ENCODE measurements at regions not wholly inside any gene's neighbourhood (a gene's known extent, or its start where the extent isn't known, plus 50 kb on each side); places are given as distances from the start of the nearest gene placed in this dataset.
"Not testable (repeated sequence)": the region's sequence is repeated elsewhere in the genome, so short reads cannot be mapped to it uniquely, and the experiment has no call there.

DNA sequence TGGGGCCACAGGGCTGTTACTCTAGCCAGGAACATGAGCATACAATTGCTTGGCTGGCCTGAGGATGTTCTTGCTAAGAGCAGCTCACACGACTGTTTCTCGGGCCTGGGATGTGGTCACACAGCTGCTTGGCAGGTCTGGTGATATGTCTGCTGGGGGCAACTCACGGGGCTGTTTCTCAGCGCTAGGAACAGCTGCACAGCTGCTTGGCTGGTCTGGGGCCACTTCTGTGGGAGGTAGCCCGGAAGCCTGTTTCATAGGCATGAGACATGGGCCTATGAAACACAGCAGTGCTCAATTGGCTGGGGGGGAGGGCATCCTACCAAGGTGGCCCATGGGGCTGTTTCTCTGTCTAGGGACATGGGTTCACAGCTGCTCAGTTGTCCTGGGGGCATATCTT, 73.4 kb upstream of the DDHD1 start:
- H3K27me3 ChIP-seq = no peaks in the 10 kb centered on the region
- H3K27ac ChIP-seq = no peak overlapping the region
- DNase-seq = no peak
- TF ChIP-seq, protein P1, sequence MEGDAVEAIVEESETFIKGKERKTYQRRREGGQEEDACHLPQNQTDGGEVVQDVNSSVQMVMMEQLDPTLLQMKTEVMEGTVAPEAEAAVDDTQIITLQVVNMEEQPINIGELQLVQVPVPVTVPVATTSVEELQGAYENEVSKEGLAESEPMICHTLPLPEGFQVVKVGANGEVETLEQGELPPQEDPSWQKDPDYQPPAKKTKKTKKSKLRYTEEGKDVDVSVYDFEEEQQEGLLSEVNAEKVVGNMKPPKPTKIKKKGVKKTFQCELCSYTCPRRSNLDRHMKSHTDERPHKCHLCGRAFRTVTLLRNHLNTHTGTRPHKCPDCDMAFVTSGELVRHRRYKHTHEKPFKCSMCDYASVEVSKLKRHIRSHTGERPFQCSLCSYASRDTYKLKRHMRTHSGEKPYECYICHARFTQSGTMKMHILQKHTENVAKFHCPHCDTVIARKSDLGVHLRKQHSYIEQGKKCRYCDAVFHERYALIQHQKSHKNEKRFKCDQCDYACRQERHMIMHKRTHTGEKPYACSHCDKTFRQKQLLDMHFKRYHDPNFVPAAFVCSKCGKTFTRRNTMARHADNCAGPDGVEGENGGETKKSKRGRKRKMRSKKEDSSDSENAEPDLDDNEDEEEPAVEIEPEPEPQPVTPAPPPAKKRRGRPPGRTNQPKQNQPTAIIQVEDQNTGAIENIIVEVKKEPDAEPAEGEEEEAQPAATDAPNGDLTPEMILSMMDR (IDR thresholded peaks at IDR 0.05) = no peak
- H3K9me3 ChIP-seq = no peaks in the 10 kb centered on the region
- no peaks in the 10 kb centered on the region for H3K4me1 ChIP-seq
- no peaks in the 10 kb centered on the region for H3K36me3 ChIP-seq
- intact Hi-C loops (cut with DNase I) = no loop called here
- H3K9ac ChIP-seq (ENCODE audit: low read depth in 2 of 2, low read length in 2 of 2) = no peak overlapping the region
- no peak overlapping the region for H3K4me3 ChIP-seq

- intact Hi-C loops (cut with DNase I) = no loop called here
- no peak for DNase-seq
- H3K27ac ChIP-seq = no peak overlapping the region
- H3K9me3 ChIP-seq = no peaks in the 10 kb centered on the region
- no peaks in the 10 kb centered on the region for H3K36me3 ChIP-seq
- no peak overlapping the region for H3K4me3 ChIP-seq
- no peaks in the 10 kb centered on the region for H3K27me3 ChIP-seq
- no peak overlapping the region for H3K9ac ChIP-seq (ENCODE audit: low read depth in 2 of 2, low read length in 2 of 2)
- H3K4me1 ChIP-seq = peaks cover 9% of the 10 kb centered on the region
- TF ChIP-seq, protein P1 (IDR thresholded peaks at IDR 0.05) = no peak
Measured at GRCh38 chr14:53220914-53221313, 67.8 kb upstream of the DDHD1 start.

- Histone ChIP-seq H3K9ac (ENCODE audit: low read depth in 2 of 2, low read length in 2 of 2) (no peak overlapping the region), H3K4me1 (peaks cover 9% of the 10 kb centered on the region), H3K4me3 (peak overlapping the region; percentile 63), H3K9me3 (no peaks in the 10 kb centered on the region), H3K27ac (no peak overlapping the region), H3K27me3 (no peaks in the 10 kb centered on the region), H3K36me3 (no peaks in the 10 kb centered on the region)
- DNase-seq = no peak
- intact Hi-C loops (cut with DNase I) = no loop called here
- TF ChIP-seq, protein P1 (IDR thresholded peaks at IDR 0.05) = no peak
Measured at GRCh38 chr14:53218161-53218560, 65.0 kb upstream of the DDHD1 start.

GRCh38 chr14:53217316-53217994, 64.3 kb upstream of the DDHD1 start:
- peak overlapping the region; percentile 63 for H3K4me3 ChIP-seq
- H3K36me3 ChIP-seq = no peaks in the 10 kb centered on the region
- H3K27me3 ChIP-seq = no peaks in the 10 kb centered on the region
- no peaks in the 10 kb centered on the region for H3K9me3 ChIP-seq
- intact Hi-C loops (cut with DNase I) = no loop called here
- H3K4me1 ChIP-seq = peaks cover 9% of the 10 kb centered on the region
- H3K27ac ChIP-seq = peak overlapping the region; percentile 43
- H3K9ac ChIP-seq (ENCODE audit: low read depth in 2 of 2, low read length in 2 of 2) = peak overlapping the region in 1 of 2 donors; percentile 36
- DNase-seq = peak; percentile 78
- TF ChIP-seq, protein P1 (IDR thresholded peaks at IDR 0.05) = peak; percentile 54

DNA sequence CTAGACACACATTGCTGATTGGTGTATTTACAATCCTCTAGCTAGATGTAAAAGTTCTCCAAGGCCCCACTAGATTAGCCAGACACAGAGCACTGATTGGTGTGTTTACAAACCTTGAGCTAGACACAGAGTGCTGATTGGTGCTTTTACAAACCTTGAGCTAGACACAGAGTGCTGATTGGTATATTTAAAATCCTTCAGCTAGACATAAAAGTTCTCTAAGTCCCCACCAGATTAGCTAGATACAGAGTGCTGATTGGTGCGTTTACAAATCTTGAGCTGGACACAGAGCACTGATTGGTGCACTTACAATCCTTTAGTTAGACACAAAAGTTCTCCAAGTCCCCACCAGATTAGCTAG, 63.8 kb upstream of the DDHD1 start:
- H3K9ac ChIP-seq (ENCODE audit: low read depth in 2 of 2, low read length in 2 of 2); H3K27ac ChIP-seq; H3K36me3 ChIP-seq; intact Hi-C loops (cut with DNase I); DNase-seq; H3K9me3 ChIP-seq; H3K27me3 ChIP-seq; H3K4me1 ChIP-seq: not testable (repeated sequence)
- H3K4me3 ChIP-seq = peak overlapping the region; percentile 63

- H3K27me3 ChIP-seq; DNase-seq; H3K27ac ChIP-seq; H3K9me3 ChIP-seq; H3K4me3 ChIP-seq; H3K9ac ChIP-seq (ENCODE audit: low read depth in 2 of 2, low read length in 2 of 2); intact Hi-C loops (cut with DNase I); H3K36me3 ChIP-seq; H3K4me1 ChIP-seq: not testable (repeated sequence)
Measured at GRCh38 chr14:53216478-53216877, 63.4 kb upstream of the DDHD1 start.

All from colonic mucosa (tissue), 4 donors.